Left hindlimb (tissue), 1 donor: ENCODE measurements at regions not wholly inside any gene's neighbourhood (a gene's known extent, or its start where the extent isn't known, plus 50 kb on each side); places are given as distances from the start of the nearest gene placed in this dataset.
A peak's percentile ranks its signal among the peaks of the same experiment; 100 is the strongest.

Experiments
- DNase-seq: peaks from one replicate; pipeline ENCODE4 v3.0.0-alpha.2; 2018

GRCh38 chrX:8971116-8971515 is 62.8 kb downstream of the FAM9B start:
- no peak for DNase-seq

GRCh38 chrX:8969378-8969777 is 64.5 kb downstream of the FAM9B start:
- DNase-seq: no peak

GRCh38 chrX:8967461-8967860 is 66.5 kb downstream of the FAM9B start:
- DNase-seq: no peak

DNA sequence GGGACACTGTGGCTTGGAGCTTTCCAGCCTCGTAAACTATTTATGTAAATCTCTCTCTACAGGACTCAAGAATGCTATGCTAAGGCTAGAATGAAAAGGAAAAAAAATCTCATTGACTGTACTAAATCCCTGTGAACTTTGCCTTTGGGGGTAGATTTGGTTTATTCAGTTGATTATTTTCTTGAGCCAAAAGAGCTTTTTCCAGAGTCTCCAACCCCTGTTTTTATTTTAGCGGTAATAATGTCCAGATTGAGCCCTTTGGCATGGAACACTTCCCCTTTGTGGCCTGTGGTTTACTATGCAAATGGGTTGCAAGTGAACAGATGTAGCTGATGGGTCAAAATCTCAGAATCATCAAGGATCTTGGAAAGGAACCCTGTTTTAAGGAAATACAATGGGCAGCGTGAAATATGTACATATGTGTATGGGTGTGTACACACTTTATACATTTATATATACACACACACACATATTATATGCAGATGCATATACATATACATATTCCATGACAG is 72.9 kb downstream of the FAM9B start:
- DNase-seq: no peak

DNA sequence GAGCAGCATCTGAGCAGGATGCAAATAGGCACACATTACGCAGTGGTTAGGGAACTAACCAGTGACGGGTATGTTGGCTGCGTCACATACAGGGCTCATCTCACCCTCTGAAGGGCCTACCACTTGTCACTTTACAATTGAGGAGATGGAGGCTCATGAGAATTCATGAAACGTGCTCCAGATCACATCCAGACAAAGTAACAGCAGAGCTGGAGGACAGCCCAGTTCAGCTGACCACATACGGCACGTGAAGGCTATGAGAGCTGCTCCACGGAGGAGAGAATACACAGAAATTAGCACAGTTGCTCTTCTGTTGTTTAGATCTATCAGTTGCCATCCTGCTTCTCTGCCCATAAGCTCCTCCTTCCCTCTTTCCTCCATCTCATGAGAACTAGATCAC is 78.4 kb downstream of the FAM9B start:
- no peak for DNase-seq

- no peak for DNase-seq
Observed at GRCh38 chrX:8946563-8946962, 87.4 kb downstream of the FAM9B start.

DNA sequence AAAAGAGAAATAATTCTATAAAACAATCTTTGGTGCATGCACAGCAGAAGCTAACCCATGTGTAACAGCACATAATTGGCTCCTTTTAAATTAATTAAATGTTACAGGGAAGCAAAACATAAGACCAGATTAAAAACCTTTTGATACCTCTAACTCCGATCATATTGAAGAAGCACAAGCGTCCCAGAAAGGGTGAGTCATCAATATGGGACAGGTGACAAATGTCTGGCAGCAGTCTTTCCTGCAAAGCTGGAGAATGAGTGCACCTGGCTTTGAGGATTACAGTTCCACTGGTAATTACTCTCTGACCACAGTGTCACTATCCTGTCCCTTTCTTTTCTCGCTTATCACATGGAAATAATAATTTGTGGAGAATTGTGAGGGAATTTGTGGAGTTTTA is 94.6 kb downstream of the FAM9B start:
- no peak for DNase-seq

GRCh38 chrX:8927701-8928100 is 106.2 kb downstream of the FAM9B start:
- no peak for DNase-seq

DNA sequence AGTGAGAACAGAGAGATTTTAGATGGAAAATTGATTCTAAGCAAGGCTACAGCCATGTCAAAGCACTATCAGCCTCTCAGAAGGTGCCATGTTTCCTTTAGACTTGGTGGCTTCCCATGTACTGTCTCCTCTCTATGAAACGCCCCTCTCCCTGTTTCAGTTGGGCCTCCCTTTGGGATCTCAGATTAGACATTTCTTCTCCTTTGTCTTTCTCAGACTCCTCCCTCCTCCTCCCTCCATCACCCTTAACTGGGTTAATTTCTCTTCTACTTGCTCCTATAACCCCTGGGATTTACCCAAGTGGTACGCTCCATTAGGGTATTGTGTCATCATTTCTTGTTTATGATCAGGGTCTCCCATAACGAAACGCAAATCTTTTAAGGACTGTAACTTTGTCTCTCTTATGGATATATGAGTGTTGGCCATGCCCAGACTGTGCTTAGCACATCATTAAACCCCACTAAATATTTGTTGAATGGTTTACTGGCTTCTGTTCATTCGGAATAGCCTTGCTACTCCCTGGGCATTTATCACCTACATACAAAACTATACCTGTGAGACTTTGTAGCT is 106.8 kb downstream of the FAM9B start:
- DNase-seq: no peak

- no peak for DNase-seq
Observed at GRCh38 chrX:8921615-8922014, 112.3 kb downstream of the FAM9B start.

DNA sequence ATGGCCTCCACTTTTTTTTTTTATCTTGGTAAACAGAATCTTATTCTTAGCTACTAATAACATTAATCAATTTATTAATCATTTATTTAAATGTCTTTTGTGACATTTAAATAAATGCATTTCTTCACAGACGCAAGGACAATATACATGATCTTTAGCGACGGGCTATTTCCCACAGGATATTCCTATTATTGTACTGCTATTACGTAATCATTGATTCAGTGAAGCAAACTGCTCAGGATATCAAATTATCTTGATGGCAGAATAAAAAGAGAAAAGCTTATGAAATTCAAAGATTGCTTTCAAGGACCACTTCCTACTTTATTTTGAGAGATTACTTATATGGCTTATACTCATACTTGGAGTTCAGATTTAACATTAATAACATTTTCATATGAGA is 114.1 kb downstream of the FAM9B start:
- no peak for DNase-seq

DNA sequence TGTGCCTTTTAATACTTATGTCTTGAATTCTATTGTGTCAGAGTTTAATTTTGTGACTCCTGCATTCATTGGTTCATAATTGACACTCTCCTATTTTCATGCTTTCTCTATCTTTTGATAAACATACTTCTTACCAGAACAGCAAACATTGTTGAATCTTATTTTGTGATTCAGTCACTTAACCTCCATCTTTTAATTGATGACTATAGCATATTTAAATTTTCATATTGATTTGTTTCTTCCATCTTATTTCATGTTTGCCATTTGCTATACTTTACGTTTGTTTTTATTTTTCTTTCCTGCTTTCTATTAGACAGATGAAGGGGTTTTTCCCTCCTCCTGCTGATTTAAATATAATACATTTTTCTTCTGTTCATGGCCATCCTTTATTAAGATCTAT is 115.5 kb upstream of the FAM9A start:
- DNase-seq: no peak

DNA sequence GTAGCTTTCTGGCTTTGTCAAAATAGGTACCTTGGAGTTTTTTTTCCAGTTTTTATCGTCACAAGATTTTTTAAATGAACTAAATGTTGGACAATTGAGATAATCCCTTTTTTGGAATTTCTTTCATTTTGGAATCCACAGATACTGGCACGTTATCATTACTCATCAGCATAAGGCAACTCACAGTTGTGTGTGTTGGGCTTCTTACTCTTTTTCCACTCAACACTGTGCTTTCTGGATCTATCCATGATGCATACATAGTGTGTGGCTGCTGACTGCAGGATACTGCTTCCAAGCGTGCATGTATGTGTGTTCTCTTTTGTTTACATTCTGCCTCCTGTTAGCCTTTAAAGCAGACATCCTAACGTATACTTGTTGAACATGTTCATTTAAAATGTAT is 113.5 kb upstream of the FAM9A start:
- no peak for DNase-seq

GRCh38 chrX:8913655-8914409 is 112.6 kb upstream of the FAM9A start:
- DNase-seq: peak; percentile 69

DNA sequence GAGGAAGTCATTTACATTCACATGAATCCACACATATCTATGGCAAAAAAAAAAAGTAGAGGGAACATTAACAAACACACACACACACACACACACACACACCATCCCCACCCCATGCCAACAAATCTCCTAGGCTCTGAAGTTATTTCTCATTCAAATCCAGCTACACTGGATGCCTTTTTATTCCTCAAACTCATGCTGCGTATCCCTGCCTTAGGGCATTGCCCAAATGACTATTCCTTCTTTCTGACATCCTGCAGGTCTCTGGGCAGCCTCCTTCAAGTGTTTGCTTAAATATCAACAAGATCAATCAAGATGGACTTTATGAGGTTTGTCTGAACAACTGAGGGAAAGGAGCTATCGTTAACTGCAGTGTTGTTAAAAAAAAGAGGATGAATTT is 106.5 kb upstream of the FAM9A start:
- DNase-seq: no peak

GRCh38 chrX:8906299-8906938 is 105.2 kb upstream of the FAM9A start:
- DNase-seq: no peak

DNA sequence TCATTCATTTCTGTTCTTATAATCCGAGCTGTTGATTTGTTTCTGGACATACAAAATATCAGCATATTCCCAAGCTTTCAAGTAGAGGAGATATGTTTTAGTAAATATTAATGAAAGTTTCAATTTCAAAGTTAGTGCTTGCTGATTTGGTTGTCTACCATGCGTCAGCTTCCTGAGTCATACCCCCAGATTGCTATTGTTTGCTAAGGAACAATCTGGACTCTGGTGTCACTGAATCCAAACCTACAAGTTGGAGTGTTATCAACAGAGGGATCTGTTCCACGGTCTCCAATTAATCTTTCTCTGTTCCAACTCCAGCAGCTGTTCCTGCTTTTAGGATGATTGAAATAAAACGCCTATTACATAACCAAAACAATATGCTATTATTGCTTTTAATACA is 96.1 kb upstream of the FAM9A start:
- DNase-seq: no peak

DNA sequence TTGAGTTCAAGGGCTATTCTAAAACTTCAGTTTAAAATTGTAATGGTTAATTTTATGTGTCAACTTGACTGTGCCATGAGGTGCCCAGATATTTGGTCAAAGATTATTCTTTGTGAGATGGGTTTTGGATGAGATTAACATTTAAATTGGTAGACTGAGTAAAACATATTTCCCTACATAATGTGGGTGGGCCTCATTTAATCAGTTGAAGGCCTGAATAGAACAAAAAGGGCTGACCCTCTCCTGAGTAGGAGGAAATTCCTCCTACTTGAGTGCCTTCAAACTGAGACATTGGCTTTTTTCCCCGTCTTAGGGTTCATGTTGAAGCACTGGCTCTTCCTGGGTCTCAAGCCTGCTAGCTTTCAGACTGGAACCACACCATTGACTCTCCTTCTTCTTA is 89.6 kb upstream of the FAM9A start:
- DNase-seq: no peak

GRCh38 chrX:8887004-8887403 is 85.8 kb upstream of the FAM9A start:
- no peak for DNase-seq

DNA sequence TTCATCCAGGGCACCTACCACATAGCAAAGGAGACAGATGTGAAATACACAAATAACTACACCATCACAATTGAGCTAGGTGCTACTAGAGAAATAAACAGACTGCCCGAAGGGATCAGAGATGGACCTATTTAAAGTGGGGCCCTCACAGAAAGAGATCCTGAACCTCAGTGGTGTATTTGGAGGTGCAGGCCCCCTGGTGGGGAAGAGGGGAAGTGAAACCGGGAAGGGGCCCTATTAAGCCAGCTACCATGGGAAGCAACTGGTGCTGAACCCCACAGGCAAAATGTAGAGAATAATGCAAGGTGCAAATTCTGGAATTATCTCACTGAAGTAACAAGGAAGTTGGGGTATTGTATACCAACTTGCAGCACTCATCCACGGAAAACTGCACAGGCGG is 78.6 kb upstream of the FAM9A start:
- DNase-seq: no peak

- DNase-seq: no peak
Observed at GRCh38 chrX:8873956-8874355, 72.8 kb upstream of the FAM9A start.

- no peak for DNase-seq
Observed at GRCh38 chrX:8873102-8873501, 71.9 kb upstream of the FAM9A start.

DNA sequence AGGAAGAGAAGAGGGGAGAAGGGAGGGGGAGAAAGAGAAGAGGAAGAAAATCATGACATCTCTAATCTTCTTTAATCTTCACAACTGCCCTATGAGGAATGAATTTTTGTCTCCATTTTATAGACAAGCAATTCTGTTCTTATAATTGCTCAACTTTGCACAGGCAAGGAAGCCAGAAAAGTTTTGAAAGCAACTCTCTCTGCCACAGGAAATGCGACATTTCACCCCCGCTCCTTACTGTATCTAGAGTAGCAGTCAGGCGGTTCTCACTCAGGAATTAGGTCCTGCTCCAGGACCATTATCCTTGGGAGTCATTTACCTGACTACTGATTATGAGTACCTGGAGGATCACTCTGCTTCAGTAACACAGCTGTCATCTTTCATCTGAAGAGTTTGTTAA is 69.2 kb upstream of the FAM9A start:
- no peak for DNase-seq

GRCh38 chrX:8869812-8870211 is 68.6 kb upstream of the FAM9A start:
- no peak for DNase-seq
